ENCODE measurements at regions not wholly inside any gene's neighbourhood (a gene's known extent, or its start where the extent isn't known, plus 50 kb on each side); places are given as distances from the start of the nearest gene placed in this dataset.

GRCh38 chr6:114569669-114570068, 226.8 kb upstream of the HS3ST5 start:
- Mint-ChIP-seq H3K9me3 (ENCODE audit: unreplicated experiment) (no peaks in the 10 kb centered on the region), H3K27ac (ENCODE audit: unreplicated experiment) (no peak overlapping the region), H3K4me3 (ENCODE audit: unreplicated experiment) (no peak overlapping the region), H3K27me3 (ENCODE audit: unreplicated experiment) (no peaks in the 10 kb centered on the region), H3K36me3 (ENCODE audit: unreplicated experiment) (peaks cover 3% of the 10 kb centered on the region), H3K4me1 (ENCODE audit: low read depth, unreplicated experiment) (no peaks in the 10 kb centered on the region)
- no peak for TF ChIP-seq CTCF (IDR thresholded peaks at IDR 0.05; ENCODE audit: partially characterized antibody, unreplicated experiment)
- no peak for DNase-seq

GRCh38 chr6:114564302-114564933, 221.6 kb upstream of the HS3ST5 start:
- H3K9me3 Mint-ChIP-seq (ENCODE audit: unreplicated experiment) = no peaks in the 10 kb centered on the region
- H3K4me3 Mint-ChIP-seq (ENCODE audit: unreplicated experiment) = no peak overlapping the region
- no peak for DNase-seq
- no peaks in the 10 kb centered on the region for H3K27me3 Mint-ChIP-seq (ENCODE audit: unreplicated experiment)
- peaks cover 4% of the 10 kb centered on the region for H3K36me3 Mint-ChIP-seq (ENCODE audit: unreplicated experiment)
- no peak overlapping the region for H3K27ac Mint-ChIP-seq (ENCODE audit: unreplicated experiment)
- no peaks in the 10 kb centered on the region for H3K4me1 Mint-ChIP-seq (ENCODE audit: low read depth, unreplicated experiment)
- TF ChIP-seq CTCF (IDR thresholded peaks at IDR 0.05; ENCODE audit: partially characterized antibody, unreplicated experiment) = no peak

DNA sequence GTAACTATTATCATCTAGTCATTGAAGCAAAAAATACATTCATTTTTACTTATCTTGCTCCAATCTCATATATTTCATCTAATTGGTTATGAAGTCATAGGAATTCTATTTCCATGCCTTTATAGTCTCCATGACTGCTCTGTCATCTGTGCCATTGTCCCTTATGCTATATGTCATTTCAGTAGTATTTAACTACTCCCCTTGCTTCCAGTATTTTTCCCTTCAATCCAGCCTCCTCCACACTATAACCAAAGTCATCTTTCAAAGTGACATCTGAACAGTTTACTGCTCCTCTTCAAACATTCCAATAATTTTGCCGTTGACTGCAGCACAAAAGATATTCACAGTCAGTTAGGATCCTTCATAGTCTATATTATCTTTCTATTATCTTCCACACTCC, 216.6 kb upstream of the HS3ST5 start:
- H3K36me3 Mint-ChIP-seq (ENCODE audit: unreplicated experiment) = no peaks in the 10 kb centered on the region

DNA sequence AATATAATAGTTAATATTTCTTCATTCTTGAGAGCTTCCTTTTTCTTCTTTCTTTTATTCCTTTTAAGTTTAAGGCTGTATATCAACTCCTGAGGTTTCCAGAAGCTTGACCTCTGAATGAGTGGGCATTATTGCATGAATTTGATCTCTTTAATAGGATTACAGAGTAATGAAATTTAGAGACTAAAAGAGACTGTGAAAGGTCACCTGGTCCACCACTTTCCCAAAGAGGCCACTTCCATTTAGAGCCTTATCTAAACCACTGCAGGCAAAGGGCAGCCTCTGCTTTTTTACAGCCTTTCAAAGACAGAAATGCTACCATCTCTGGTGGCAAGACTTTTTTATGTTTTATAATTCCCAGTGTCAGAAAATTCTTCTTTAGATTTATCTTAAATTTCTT, 215.3 kb upstream of the HS3ST5 start:
- no peaks in the 10 kb centered on the region for H3K27me3 Mint-ChIP-seq (ENCODE audit: unreplicated experiment)
- H3K9me3 Mint-ChIP-seq (ENCODE audit: unreplicated experiment) = peaks cover 4% of the 10 kb centered on the region
- TF ChIP-seq CTCF (IDR thresholded peaks at IDR 0.05; ENCODE audit: partially characterized antibody, unreplicated experiment) = no peak
- no peak for DNase-seq
- no peaks in the 10 kb centered on the region for H3K36me3 Mint-ChIP-seq (ENCODE audit: unreplicated experiment)
- H3K4me1 Mint-ChIP-seq (ENCODE audit: low read depth, unreplicated experiment) = no peaks in the 10 kb centered on the region
- no peak overlapping the region for H3K27ac Mint-ChIP-seq (ENCODE audit: unreplicated experiment)
- H3K4me3 Mint-ChIP-seq (ENCODE audit: unreplicated experiment) = no peak overlapping the region

More for the DNA sequence above, 216.6 kb upstream of the HS3ST5 start:
- Mint-ChIP-seq H3K4me1 (ENCODE audit: low read depth, unreplicated experiment) (no peaks in the 10 kb centered on the region), H3K4me3 (ENCODE audit: unreplicated experiment) (no peak overlapping the region), H3K27ac (ENCODE audit: unreplicated experiment) (no peak overlapping the region), H3K27me3 (ENCODE audit: unreplicated experiment) (no peaks in the 10 kb centered on the region), H3K9me3 (ENCODE audit: unreplicated experiment) (peaks cover 3% of the 10 kb centered on the region)
- DNase-seq = no peak
- TF ChIP-seq CTCF (IDR thresholded peaks at IDR 0.05; ENCODE audit: partially characterized antibody, unreplicated experiment) = no peak

- no peaks in the 10 kb centered on the region for H3K4me1 Mint-ChIP-seq (ENCODE audit: low read depth, unreplicated experiment)
- no peak overlapping the region for H3K27ac Mint-ChIP-seq (ENCODE audit: unreplicated experiment)
- H3K4me3 Mint-ChIP-seq (ENCODE audit: unreplicated experiment) = no peak overlapping the region
- no peaks in the 10 kb centered on the region for H3K36me3 Mint-ChIP-seq (ENCODE audit: unreplicated experiment)
- peaks cover 4% of the 10 kb centered on the region for H3K9me3 Mint-ChIP-seq (ENCODE audit: unreplicated experiment)
- no peaks in the 10 kb centered on the region for H3K27me3 Mint-ChIP-seq (ENCODE audit: unreplicated experiment)
- no peak for DNase-seq
- no peak for TF ChIP-seq CTCF (IDR thresholded peaks at IDR 0.05; ENCODE audit: partially characterized antibody, unreplicated experiment)
These were observed 214.1 kb upstream of the HS3ST5 start for GRCh38 chr6:114556846-114557488.
